Endothelial cell of umbilical vein (primary cell): ENCODE measurements at regions not wholly inside any gene's neighbourhood (a gene's known extent, or its start where the extent isn't known, plus 50 kb on each side); places are given as distances from the start of the nearest gene placed in this dataset.

Source experiments
- BruUV-seq: library from RNA; stranded (reverse); fragments of 400-500 nt; replicated peaks from 2 replicates; lab custom pipeline; 2021; lab: Mats Ljungman, UMichigan
- CTCF ChIA-PET: fragments of 300-600, 350-600 bp; sonication (Branson Sonifier 250); formaldehyde crosslinking; loops from one replicate; lab custom pipeline; 2021; ENCODE audit warnings: antibody characterized with exemption, inconsistent platforms; lab: Charles Lee
- POLR2A ChIA-PET: fragments of 300-600, 350-600 bp; sonication (Branson Sonifier 250); formaldehyde crosslinking; loops from one replicate; lab custom pipeline; 2021; ENCODE audit warnings: antibody characterized with exemption, inconsistent platforms; lab: Charles Lee
- DNase-seq: peaks from one replicate; pipeline ENCODE4 v3.0.0-alpha.2; 2011; ENCODE audit warnings: low read depth, low spot score
- FAIRE-seq: peaks from 2 replicates; lab custom pipeline; 2011; peaks lifted over from hg19 to GRCh38; lab: Jason Lieb, UNC
- H2AFZ ChIP-seq: 2 replicates; pipeline ENCODE4 v1.6.0; 2012; ENCODE audit warnings: low read depth, low read length, control low read depth, inconsistent platforms
- H3K27ac ChIP-seq: 2 replicates; pipeline ENCODE4 v1.5.1; 2011; ENCODE audit warnings: low read depth, mild to moderate bottlenecking, control low read depth, low read length, moderate library complexity; ENCODE audit not compliant: insufficient read depth
- H3K27me3 ChIP-seq, 2 experiments: 2 replicates each; pipeline versions ENCODE4 v1.6.0 to v1.6.1; 2011; ENCODE audit warnings: low read length in 2 of 2, mixed read lengths in 1 of 2; ENCODE audit not compliant: control insufficient read depth in 2 of 2, insufficient read depth in 2 of 2
- H3K36me3 ChIP-seq, 2 experiments: 2 replicates in 1 of 2; 3 replicates in 1 of 2; pipeline ENCODE4 v1.5.1; 2011; ENCODE audit warnings: low read length in 2 of 2, mild to moderate bottlenecking in 1 of 2, moderate library complexity in 1 of 2; ENCODE audit not compliant: control insufficient read depth in 2 of 2, insufficient read depth in 2 of 2; ENCODE audit errors: extremely low read depth in 1 of 2
- H3K4me1 ChIP-seq: 3 replicates; pipeline ENCODE4 v1.5.1; 2011; ENCODE audit warnings: mild to moderate bottlenecking, low read length; ENCODE audit not compliant: control insufficient read depth, insufficient read depth; ENCODE audit errors: extremely low read depth
- H3K4me2 ChIP-seq: 2 replicates; pipeline ENCODE4 v1.6.1; 2011; ENCODE audit warnings: low read length, control low read depth, mixed read lengths; ENCODE audit not compliant: insufficient read depth
- H3K4me3 ChIP-seq, 3 experiments: fragments of 200-600 bp in 1 of 3; sonication (generic), shearing (Covaris generic) in 1 of 3; replicated peaks in 1 of 3; 2 replicates each; pipeline ENCODE4 v1.5.1; 2011 to 2016; ENCODE audit warnings: control low read depth in 3 of 3, low read length in 3 of 3, mild to moderate bottlenecking in 2 of 3, inconsistent platforms in 1 of 3, low read depth in 1 of 3, moderate library complexity in 1 of 3; ENCODE audit not compliant: insufficient read depth in 1 of 3
- H3K79me2 ChIP-seq: 2 replicates; pipeline ENCODE4 v1.6.0; 2012; ENCODE audit warnings: low read length, inconsistent platforms; ENCODE audit not compliant: control insufficient read depth, insufficient read depth
- H3K9ac ChIP-seq: replicated peaks from 2 replicates; pipeline ENCODE3; 2011; ENCODE audit warnings: low read length, control low read depth; ENCODE audit not compliant: insufficient read depth; ENCODE audit errors: extremely low read depth
- H3K9me1 ChIP-seq: replicated peaks from 3 replicates; pipeline ENCODE4 v1.6.0; 2011; ENCODE audit warnings: mild to moderate bottlenecking, low read length; ENCODE audit not compliant: control insufficient read depth, insufficient read depth; ENCODE audit errors: extremely low read depth
- H3K9me3 ChIP-seq: replicated peaks from 2 replicates; pipeline ENCODE4 v1.5.1; 2012; ENCODE audit warnings: low read length, inconsistent platforms; ENCODE audit not compliant: control insufficient read depth, insufficient read depth
- H4K20me1 ChIP-seq: replicated peaks from 2 replicates; pipeline ENCODE3; 2011; ENCODE audit warnings: mild to moderate bottlenecking, low read length; ENCODE audit not compliant: control insufficient read depth, insufficient read depth; ENCODE audit errors: extremely low read depth
- EZH2 ChIP-seq: IDR thresholded peaks from 2 replicates; pipeline ENCODE4 v1.6.1; 2012; ENCODE audit warnings: borderline replicate concordance, low read depth, mild to moderate bottlenecking, moderate library complexity, low read length, inconsistent platforms; ENCODE audit not compliant: severe bottlenecking
- FOS ChIP-seq: IDR thresholded peaks from 2 replicates; pipeline ENCODE4 v1.6.1; 2011; ENCODE audit warnings: mild to moderate bottlenecking, low read length, moderate library complexity, borderline replicate concordance; ENCODE audit not compliant: insufficient read depth
- GATA2 ChIP-seq: IDR thresholded peaks from 2 replicates; pipeline ENCODE4 v1.7.0; 2011; ENCODE audit warnings: low read depth, mild to moderate bottlenecking, moderate library complexity, mixed read lengths, low read length; ENCODE audit not compliant: insufficient read length, insufficient read depth
- JUN ChIP-seq: IDR thresholded peaks from 2 replicates; pipeline ENCODE4 v1.6.1; 2011; ENCODE audit warnings: borderline replicate concordance, low read depth; ENCODE audit not compliant: insufficient read length, insufficient read depth
- MYC ChIP-seq: IDR thresholded peaks from one replicate; pipeline ENCODE4 v1.6.1; 2011; ENCODE audit warnings: mild to moderate bottlenecking, low read depth, low read length
- POLR2A ChIP-seq: IDR thresholded peaks from 2 replicates; pipeline ENCODE4 v1.6.1; 2012; ENCODE audit warnings: low read depth, mild to moderate bottlenecking, control low read depth, low read length
- POLR2AphosphoS5 ChIP-seq: IDR thresholded peaks from 2 replicates; pipeline ENCODE4 v1.6.1; 2012; ENCODE audit warnings: low read depth, mild to moderate bottlenecking, control low read depth, low read length, moderate library complexity; ENCODE audit not compliant: insufficient read depth
- dilution Hi-C: fragments of 300-500 bp; cut with MboI; formaldehyde crosslinking; loops from one replicate; pipeline ENCODE4 v1.15.0; 2019; ENCODE audit warnings: low sequenced_read_pairs; ENCODE audit not compliant: extremely low pct_ligation_motif_present
- intact Hi-C: fragments of 100-400 bp; cut with micrococcal nuclease; formaldehyde crosslinking; loops from one replicate; pipeline ENCODE4 v1.10.0; 2022
- TF ChIP-seq, protein P1 (sequence below): IDR thresholded peaks from 2 replicates; pipeline ENCODE4 v1.6.1; 2011; ENCODE audit not compliant: insufficient read depth, insufficient read length
- TF ChIP-seq, protein P2 (sequence below), 2 donors: IDR thresholded peaks; 1 replicate in 1 of 2; 2 replicates in 1 of 2; pipeline ENCODE4 v1.5.1; 2011; ENCODE audit warnings: low read length in 2 of 2, mild to moderate bottlenecking in 2 of 2, moderate library complexity in 2 of 2, control low read depth in 1 of 2, inconsistent platforms in 1 of 2, low read depth in 1 of 2; ENCODE audit not compliant: insufficient read depth in 1 of 2; ENCODE audit errors: extremely low read depth in 1 of 2

DNA sequence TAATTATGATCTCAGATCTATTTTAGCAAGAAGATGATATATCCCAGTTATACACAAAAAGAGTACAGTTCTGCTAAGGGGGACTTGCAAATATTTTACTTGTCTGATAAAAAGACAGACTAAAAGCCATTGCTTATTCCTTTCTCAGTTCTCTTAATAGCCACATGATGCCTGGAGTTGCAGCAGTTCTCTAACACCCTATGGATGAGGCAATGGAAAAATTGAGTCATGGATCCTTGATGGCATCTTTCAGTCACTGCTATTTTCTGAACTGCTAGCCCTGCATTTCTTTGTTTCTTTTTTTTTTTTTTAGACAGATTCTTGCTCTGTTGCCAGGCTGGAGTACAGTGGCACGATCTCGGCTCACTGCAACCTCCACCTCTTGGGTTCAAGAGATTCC is 1956.7 kb downstream of the C4orf33 start:
- no peak overlapping the region for H3K4me3 ChIP-seq
- dilution Hi-C loops: no loop called here
- DNase-seq (no peak), FAIRE-seq (no peak)
- ChIA-PET POLR2A (no interaction called here), CTCF (no interaction called here)
- H3K9me3 ChIP-seq: no peaks in the 10 kb centered on the region
- H3K4me2 ChIP-seq: no peak overlapping the region
- BruUV-seq: no TSS peak
- H3K9me1 ChIP-seq: no peaks in the 10 kb centered on the region
- no peaks in the 10 kb centered on the region for H3K36me3 ChIP-seq
- no peaks in the 10 kb centered on the region for H3K79me2 ChIP-seq
- intact Hi-C loops: no loop called here
- no peak overlapping the region for H2AFZ ChIP-seq
- TF ChIP-seq JUN: no peak
- no peak for TF ChIP-seq FOS
- no peak for TF ChIP-seq POLR2A
- TF ChIP-seq EZH2: no peak
- TF ChIP-seq, protein P1, sequence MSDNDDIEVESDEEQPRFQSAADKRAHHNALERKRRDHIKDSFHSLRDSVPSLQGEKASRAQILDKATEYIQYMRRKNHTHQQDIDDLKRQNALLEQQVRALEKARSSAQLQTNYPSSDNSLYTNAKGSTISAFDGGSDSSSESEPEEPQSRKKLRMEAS: no peak
- TF ChIP-seq MYC: no peak
- no peak for TF ChIP-seq GATA2
- TF ChIP-seq, protein P2, sequence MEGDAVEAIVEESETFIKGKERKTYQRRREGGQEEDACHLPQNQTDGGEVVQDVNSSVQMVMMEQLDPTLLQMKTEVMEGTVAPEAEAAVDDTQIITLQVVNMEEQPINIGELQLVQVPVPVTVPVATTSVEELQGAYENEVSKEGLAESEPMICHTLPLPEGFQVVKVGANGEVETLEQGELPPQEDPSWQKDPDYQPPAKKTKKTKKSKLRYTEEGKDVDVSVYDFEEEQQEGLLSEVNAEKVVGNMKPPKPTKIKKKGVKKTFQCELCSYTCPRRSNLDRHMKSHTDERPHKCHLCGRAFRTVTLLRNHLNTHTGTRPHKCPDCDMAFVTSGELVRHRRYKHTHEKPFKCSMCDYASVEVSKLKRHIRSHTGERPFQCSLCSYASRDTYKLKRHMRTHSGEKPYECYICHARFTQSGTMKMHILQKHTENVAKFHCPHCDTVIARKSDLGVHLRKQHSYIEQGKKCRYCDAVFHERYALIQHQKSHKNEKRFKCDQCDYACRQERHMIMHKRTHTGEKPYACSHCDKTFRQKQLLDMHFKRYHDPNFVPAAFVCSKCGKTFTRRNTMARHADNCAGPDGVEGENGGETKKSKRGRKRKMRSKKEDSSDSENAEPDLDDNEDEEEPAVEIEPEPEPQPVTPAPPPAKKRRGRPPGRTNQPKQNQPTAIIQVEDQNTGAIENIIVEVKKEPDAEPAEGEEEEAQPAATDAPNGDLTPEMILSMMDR (IDR thresholded peaks at IDR 0.05; ENCODE audit: extremely low read depth in 1 of 2, insufficient read depth in 1 of 2, low read depth in 1 of 2, low read length in 2 of 2): no peak
- TF ChIP-seq POLR2AphosphoS5: no peak
- no peaks in the 10 kb centered on the region for H3K27me3 ChIP-seq
- H3K27ac ChIP-seq: no peak overlapping the region
- H4K20me1 ChIP-seq: no peaks in the 10 kb centered on the region
- no peak overlapping the region for H3K9ac ChIP-seq
- H3K4me1 ChIP-seq: no peaks in the 10 kb centered on the region
